ENCODE measurements at regions not wholly inside any gene's neighbourhood (a gene's known extent, or its start where the extent isn't known, plus 50 kb on each side); places are given as distances from the start of the nearest gene placed in this dataset.
"Not testable (repeated sequence)": the region's sequence is repeated elsewhere in the genome, so short reads cannot be mapped to it uniquely, and the experiment has no call there.

DNA sequence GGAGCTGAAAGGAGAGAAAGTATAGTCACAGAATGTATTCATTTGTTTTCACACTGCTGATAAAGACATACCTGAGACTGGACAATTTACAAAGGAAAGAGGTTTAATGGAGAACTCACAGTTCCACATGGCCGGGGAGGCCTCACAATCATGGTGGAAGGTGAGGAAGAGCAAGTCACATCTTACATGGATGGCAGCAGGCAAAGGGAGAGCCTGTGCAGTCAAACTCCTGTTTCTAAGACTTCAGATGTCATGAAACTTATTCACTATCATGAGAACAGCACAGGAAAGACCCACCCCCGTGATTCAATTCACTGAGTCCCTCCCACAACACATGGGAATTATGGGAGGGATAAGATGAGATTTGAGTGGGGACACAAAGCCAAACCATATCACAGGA lies 224.7 kb downstream of the LNPK start:
- TF ChIP-seq POLR2A (IDR thresholded peaks at IDR 0.05): not testable (repeated sequence)
- TF ChIP-seq, protein P1, sequence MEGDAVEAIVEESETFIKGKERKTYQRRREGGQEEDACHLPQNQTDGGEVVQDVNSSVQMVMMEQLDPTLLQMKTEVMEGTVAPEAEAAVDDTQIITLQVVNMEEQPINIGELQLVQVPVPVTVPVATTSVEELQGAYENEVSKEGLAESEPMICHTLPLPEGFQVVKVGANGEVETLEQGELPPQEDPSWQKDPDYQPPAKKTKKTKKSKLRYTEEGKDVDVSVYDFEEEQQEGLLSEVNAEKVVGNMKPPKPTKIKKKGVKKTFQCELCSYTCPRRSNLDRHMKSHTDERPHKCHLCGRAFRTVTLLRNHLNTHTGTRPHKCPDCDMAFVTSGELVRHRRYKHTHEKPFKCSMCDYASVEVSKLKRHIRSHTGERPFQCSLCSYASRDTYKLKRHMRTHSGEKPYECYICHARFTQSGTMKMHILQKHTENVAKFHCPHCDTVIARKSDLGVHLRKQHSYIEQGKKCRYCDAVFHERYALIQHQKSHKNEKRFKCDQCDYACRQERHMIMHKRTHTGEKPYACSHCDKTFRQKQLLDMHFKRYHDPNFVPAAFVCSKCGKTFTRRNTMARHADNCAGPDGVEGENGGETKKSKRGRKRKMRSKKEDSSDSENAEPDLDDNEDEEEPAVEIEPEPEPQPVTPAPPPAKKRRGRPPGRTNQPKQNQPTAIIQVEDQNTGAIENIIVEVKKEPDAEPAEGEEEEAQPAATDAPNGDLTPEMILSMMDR (IDR thresholded peaks at IDR 0.05): not testable (repeated sequence)
